ENCODE measurements at regions not wholly inside any gene's neighbourhood (a gene's known extent, or its start where the extent isn't known, plus 50 kb on each side); places are given as distances from the start of the nearest gene placed in this dataset.

- DNase-seq (no peak), ATAC-seq (no peak)
- Mint-ChIP-seq H3K36me3 (no peaks in the 10 kb centered on the region), H3K9me3 (peaks cover 0 to 15% (median 4%) of the 10 kb centered on the region in 11 donors), H3K4me1 (no peaks in the 10 kb centered on the region), H3K27ac (no peak overlapping the region), H3K4me3 (no peak overlapping the region), H3K27me3 (peaks cover 0 to 11% (median 5%) of the 10 kb centered on the region in 5 donors)
- intact Hi-C loops (cut with micrococcal nuclease) = no loop called here
- Histone ChIP-seq H3K4me1 (ENCODE audit: control insufficient read depth in 2 of 2, insufficient read depth in 2 of 2, low read length in 2 of 2) (no peaks in the 10 kb centered on the region), H3K27ac (ENCODE audit: low read depth, low read length) (no peak overlapping the region), H3K9me3 (ENCODE audit: control insufficient read depth in 2 of 3, low read length in 3 of 3) (no peaks in the 10 kb centered on the region), H3K4me3 (ENCODE audit: low read length) (no peak overlapping the region), H3K27me3 (ENCODE audit: control insufficient read depth in 2 of 2, insufficient read depth in 2 of 2, low read length in 2 of 2) (no peaks in the 10 kb centered on the region), H3K36me3 (ENCODE audit: control insufficient read depth in 2 of 3, insufficient read depth in 3 of 3, low read length in 3 of 3) (no peaks in the 10 kb centered on the region)
- ChIA-PET POLR2A (no interaction called here), CTCF (no interaction called here)
These were observed 68.6 kb upstream of the ADAMTS16 start for GRCh38 chr5:5071554-5071953.

DNA sequence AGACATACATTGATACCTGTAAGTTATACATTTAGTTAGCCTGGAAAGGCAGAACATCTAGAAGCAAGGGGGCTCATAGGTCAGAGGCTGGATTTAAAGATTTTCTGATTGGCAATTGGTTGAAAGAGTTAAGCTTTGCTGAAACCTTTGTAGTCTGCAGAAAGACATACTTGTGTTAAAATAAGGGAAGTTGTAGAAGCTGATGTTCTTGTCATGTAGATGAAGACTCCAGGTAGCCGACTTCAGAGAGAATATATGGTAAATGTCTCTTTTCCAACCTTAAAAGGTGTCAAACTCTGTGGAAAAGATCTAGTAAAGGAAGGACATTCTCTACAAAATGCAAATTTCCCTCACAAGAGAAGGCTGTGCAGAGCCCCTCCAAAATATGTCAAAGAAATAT is 62.9 kb upstream of the ADAMTS16 start:
- DNase-seq = no peak
- ChIA-PET CTCF (no interaction called here), POLR2A (no interaction called here)
- Mint-ChIP-seq H3K4me3 (no peak overlapping the region), H3K9me3 (peaks cover 0 to 10% (median 4%) of the 10 kb centered on the region in 11 donors), H3K36me3 (no peaks in the 10 kb centered on the region), H3K27ac (no peak overlapping the region), H3K27me3 (peaks cover 0 to 11% (median 5%) of the 10 kb centered on the region in 5 donors), H3K4me1 (no peaks in the 10 kb centered on the region)
- Histone ChIP-seq H3K36me3 (ENCODE audit: control insufficient read depth in 2 of 3, insufficient read depth in 3 of 3, low read length in 3 of 3) (no peaks in the 10 kb centered on the region), H3K9me3 (ENCODE audit: control insufficient read depth in 2 of 3, low read length in 3 of 3) (no peaks in the 10 kb centered on the region), H3K4me1 (ENCODE audit: control insufficient read depth in 2 of 2, insufficient read depth in 2 of 2, low read length in 2 of 2) (no peaks in the 10 kb centered on the region), H3K4me3 (ENCODE audit: low read length) (no peak overlapping the region), H3K27ac (ENCODE audit: low read depth, low read length) (no peak overlapping the region), H3K27me3 (ENCODE audit: control insufficient read depth in 2 of 2, insufficient read depth in 2 of 2, low read length in 2 of 2) (no peaks in the 10 kb centered on the region)
- intact Hi-C loops (cut with micrococcal nuclease) = no loop called here
- no peak for ATAC-seq

DNA sequence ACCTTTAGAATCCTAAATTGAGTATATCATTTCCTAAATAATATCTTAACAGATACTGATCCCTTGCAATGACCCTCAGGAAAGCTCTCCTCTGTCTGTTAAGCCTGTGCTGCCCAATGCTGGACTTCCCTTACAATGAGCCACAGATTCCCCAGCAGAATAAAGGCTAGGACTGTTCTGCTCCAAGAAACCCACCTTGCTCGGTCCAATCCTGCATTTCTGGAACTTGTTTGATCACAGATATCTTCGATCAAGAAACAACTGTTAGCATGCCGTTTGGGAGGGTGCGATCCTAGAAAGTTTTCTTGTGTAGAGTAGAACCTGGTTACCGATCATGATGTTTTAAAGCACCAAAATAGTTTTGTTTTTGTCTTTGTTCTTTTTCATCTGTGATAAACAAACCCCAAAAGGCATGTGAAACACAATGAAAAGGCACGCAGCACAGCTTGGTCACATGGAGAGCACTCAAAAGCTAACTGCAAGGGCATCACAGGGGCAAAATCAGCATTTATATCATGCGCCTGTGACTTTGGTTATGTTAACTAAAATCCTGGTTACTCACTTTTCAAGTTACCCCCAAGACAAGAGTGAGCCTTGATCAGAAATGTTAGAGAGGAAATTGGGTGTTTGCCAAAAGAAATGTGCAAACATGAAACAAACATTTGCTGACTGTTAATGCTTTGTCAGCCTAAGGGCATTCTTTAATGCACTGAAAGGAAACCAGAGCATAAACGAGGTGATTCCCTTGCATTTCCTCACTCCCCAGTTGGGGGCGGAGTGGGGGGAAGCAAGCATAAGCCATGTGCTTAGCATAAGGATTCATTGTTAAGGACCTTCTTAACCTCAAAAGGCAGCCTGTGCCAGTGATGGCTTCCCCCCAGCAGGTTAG is 61.9 kb upstream of the ADAMTS16 start:
- ATAC-seq (no peak), DNase-seq (no peak)
- H3K9me3 ChIP-seq (ENCODE audit: control insufficient read depth in 2 of 3, low read length in 3 of 3) = no peaks in the 10 kb centered on the region
- H3K4me1 ChIP-seq (ENCODE audit: control insufficient read depth in 2 of 2, insufficient read depth in 2 of 2, low read length in 2 of 2) = no peaks in the 10 kb centered on the region
- Mint-ChIP-seq H3K27me3 (peaks cover 0 to 11% (median 5%) of the 10 kb centered on the region in 5 donors), H3K4me1 (no peaks in the 10 kb centered on the region), H3K36me3 (no peaks in the 10 kb centered on the region), H3K4me3 (no peak overlapping the region), H3K27ac (no peak overlapping the region), H3K9me3 (peaks cover 0 to 6% (median 0%) of the 10 kb centered on the region in 11 donors)
- POLR2A ChIA-PET = no interaction called here
- no peak overlapping the region for H3K4me3 ChIP-seq (ENCODE audit: low read length)
- no peak overlapping the region for H3K27ac ChIP-seq (ENCODE audit: low read depth, low read length)
- H3K27me3 ChIP-seq (ENCODE audit: control insufficient read depth in 2 of 2, insufficient read depth in 2 of 2, low read length in 2 of 2) = no peaks in the 10 kb centered on the region
- CTCF ChIA-PET = no interaction called here
- no peaks in the 10 kb centered on the region for H3K36me3 ChIP-seq (ENCODE audit: control insufficient read depth in 2 of 3, insufficient read depth in 3 of 3, low read length in 3 of 3)
- intact Hi-C loops (cut with micrococcal nuclease) = no loop called here

- no peaks in the 10 kb centered on the region for H3K4me1 ChIP-seq (ENCODE audit: control insufficient read depth in 2 of 2, insufficient read depth in 2 of 2, low read length in 2 of 2)
- H3K27ac ChIP-seq (ENCODE audit: low read depth, low read length) = no peak overlapping the region
- CTCF ChIA-PET = no interaction called here
- ATAC-seq (no peak), DNase-seq (no peak)
- H3K27me3 Mint-ChIP-seq = peaks cover 0 to 13% (median 5%) of the 10 kb centered on the region in 5 donors
- peaks cover 0 to 6% (median 1%) of the 10 kb centered on the region in 11 donors for H3K9me3 Mint-ChIP-seq
- no peaks in the 10 kb centered on the region for H3K9me3 ChIP-seq (ENCODE audit: control insufficient read depth in 2 of 3, low read length in 3 of 3)
- H3K4me1 Mint-ChIP-seq = no peaks in the 10 kb centered on the region
- H3K4me3 ChIP-seq (ENCODE audit: low read length) = no peak overlapping the region
- no peaks in the 10 kb centered on the region for H3K27me3 ChIP-seq (ENCODE audit: control insufficient read depth in 2 of 2, insufficient read depth in 2 of 2, low read length in 2 of 2)
- no peak overlapping the region for H3K27ac Mint-ChIP-seq
- intact Hi-C loops (cut with micrococcal nuclease) = no loop called here
- H3K4me3 Mint-ChIP-seq = no peak overlapping the region
- H3K36me3 Mint-ChIP-seq = no peaks in the 10 kb centered on the region
- POLR2A ChIA-PET = no interaction called here
- no peaks in the 10 kb centered on the region for H3K36me3 ChIP-seq (ENCODE audit: control insufficient read depth in 2 of 3, insufficient read depth in 3 of 3, low read length in 3 of 3)
These were observed 60.3 kb upstream of the ADAMTS16 start for GRCh38 chr5:5079876-5080275.

GRCh38 chr5:5080790-5081189 is 59.3 kb upstream of the ADAMTS16 start:
- CTCF ChIA-PET = no interaction called here
- Mint-ChIP-seq H3K27me3 (peaks cover 0 to 13% (median 5%) of the 10 kb centered on the region in 5 donors), H3K27ac (no peak overlapping the region), H3K36me3 (no peaks in the 10 kb centered on the region), H3K9me3 (peaks cover 0 to 6% (median 0%) of the 10 kb centered on the region in 11 donors), H3K4me1 (no peaks in the 10 kb centered on the region), H3K4me3 (no peak overlapping the region)
- POLR2A ChIA-PET = no interaction called here
- ATAC-seq = no peak
- no peak overlapping the region for H3K4me3 ChIP-seq (ENCODE audit: low read length)
- DNase-seq = no peak
- H3K36me3 ChIP-seq (ENCODE audit: control insufficient read depth in 2 of 3, insufficient read depth in 3 of 3, low read length in 3 of 3) = no peaks in the 10 kb centered on the region
- no peaks in the 10 kb centered on the region for H3K4me1 ChIP-seq (ENCODE audit: control insufficient read depth in 2 of 2, insufficient read depth in 2 of 2, low read length in 2 of 2)
- H3K27me3 ChIP-seq (ENCODE audit: control insufficient read depth in 2 of 2, insufficient read depth in 2 of 2, low read length in 2 of 2) = no peaks in the 10 kb centered on the region
- intact Hi-C loops (cut with micrococcal nuclease) = no loop called here
- H3K9me3 ChIP-seq (ENCODE audit: control insufficient read depth in 2 of 3, low read length in 3 of 3) = no peaks in the 10 kb centered on the region
- no peak overlapping the region for H3K27ac ChIP-seq (ENCODE audit: low read depth, low read length)

DNA sequence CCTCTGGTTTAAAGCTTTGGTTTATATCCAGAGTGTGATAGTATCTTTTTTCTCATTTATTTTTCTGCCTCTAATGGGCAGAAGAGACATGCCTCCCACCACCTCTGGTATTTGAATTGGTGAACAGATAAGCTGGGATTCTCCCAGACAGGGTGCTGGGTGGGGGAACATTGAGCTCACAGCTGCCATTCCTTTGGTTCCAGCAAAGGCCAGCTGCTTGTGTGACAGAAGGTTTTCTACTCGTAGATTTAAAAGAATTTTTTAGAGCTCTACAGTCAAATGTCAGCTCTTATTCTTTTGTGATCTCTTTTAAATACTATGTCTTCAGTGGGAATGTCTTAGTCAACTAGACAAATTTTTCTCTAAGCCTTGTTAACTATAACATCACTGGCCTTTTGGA is 54.7 kb upstream of the ADAMTS16 start:
- H3K9me3 Mint-ChIP-seq = peaks cover 0 to 11% (median 1%) of the 10 kb centered on the region in 11 donors
- H3K27me3 Mint-ChIP-seq = peaks cover 0 to 8% (median 0%) of the 10 kb centered on the region in 5 donors
- Histone ChIP-seq H3K9me3 (ENCODE audit: control insufficient read depth in 2 of 3, low read length in 3 of 3) (no peaks in the 10 kb centered on the region), H3K4me1 (ENCODE audit: control insufficient read depth in 2 of 2, insufficient read depth in 2 of 2, low read length in 2 of 2) (no peaks in the 10 kb centered on the region), H3K4me3 (ENCODE audit: low read length) (no peak overlapping the region), H3K27ac (ENCODE audit: low read depth, low read length) (no peak overlapping the region), H3K27me3 (ENCODE audit: control insufficient read depth in 2 of 2, insufficient read depth in 2 of 2, low read length in 2 of 2) (no peaks in the 10 kb centered on the region), H3K36me3 (ENCODE audit: control insufficient read depth in 2 of 3, insufficient read depth in 3 of 3, low read length in 3 of 3) (no peaks in the 10 kb centered on the region)
- POLR2A ChIA-PET = no interaction called here
- H3K27ac Mint-ChIP-seq = no peak overlapping the region
- no peak for ATAC-seq
- no peaks in the 10 kb centered on the region for H3K4me1 Mint-ChIP-seq
- CTCF ChIA-PET = no interaction called here
- H3K36me3 Mint-ChIP-seq = no peaks in the 10 kb centered on the region
- DNase-seq = no peak
- intact Hi-C loops (cut with micrococcal nuclease) = no loop called here
- H3K4me3 Mint-ChIP-seq = no peak overlapping the region
